ENCODE measurements at regions not wholly inside any gene's neighbourhood (a gene's known extent, or its start where the extent isn't known, plus 50 kb on each side); places are given as distances from the start of the nearest gene placed in this dataset.
A peak's percentile ranks its signal among the peaks of the same experiment; 100 is the strongest.

- no peak for DNase-seq (ENCODE audit: low read depth)
- no peak for TF ChIP-seq CTCF (conservative IDR thresholded peaks at IDR 0.05; ENCODE audit: control insufficient read depth, insufficient read depth, low read depth, low read length)
- no peak overlapping the region for H3K4me3 ChIP-seq (ENCODE audit: control insufficient read depth, low read depth, low read length)
Measured at GRCh38 chr10:24091256-24091655, 117.7 kb upstream of the KIAA1217 start.

- no peak overlapping the region for H3K4me3 ChIP-seq (ENCODE audit: control insufficient read depth, low read depth, low read length)
- DNase-seq (ENCODE audit: low read depth), result no peak
- TF ChIP-seq CTCF (conservative IDR thresholded peaks at IDR 0.05; ENCODE audit: control insufficient read depth, insufficient read depth, low read depth, low read length), result no peak
Measured at GRCh38 chr10:24096281-24096680, 112.7 kb upstream of the KIAA1217 start.

GRCh38 chr10:24097751-24098207 is 111.2 kb upstream of the KIAA1217 start:
- no peak for TF ChIP-seq CTCF (conservative IDR thresholded peaks at IDR 0.05; ENCODE audit: control insufficient read depth, insufficient read depth, low read depth, low read length)
- DNase-seq (ENCODE audit: low read depth), result no peak
- no peak overlapping the region for H3K4me3 ChIP-seq (ENCODE audit: control insufficient read depth, low read depth, low read length)

GRCh38 chr10:24104895-24105294 is 104.0 kb upstream of the KIAA1217 start:
- DNase-seq (ENCODE audit: low read depth), result no peak
- H3K4me3 ChIP-seq (ENCODE audit: control insufficient read depth, low read depth, low read length), result no peak overlapping the region
- TF ChIP-seq CTCF (conservative IDR thresholded peaks at IDR 0.05; ENCODE audit: control insufficient read depth, insufficient read depth, low read depth, low read length), result no peak

- no peak overlapping the region for H3K4me3 ChIP-seq (ENCODE audit: control insufficient read depth, low read depth, low read length)
- DNase-seq (ENCODE audit: low read depth), result no peak
- TF ChIP-seq CTCF (conservative IDR thresholded peaks at IDR 0.05; ENCODE audit: control insufficient read depth, insufficient read depth, low read depth, low read length), result no peak
Measured at GRCh38 chr10:24113901-24114300, 95.0 kb upstream of the KIAA1217 start.

GRCh38 chr10:24114556-24114955 is 94.4 kb upstream of the KIAA1217 start:
- no peak for DNase-seq (ENCODE audit: low read depth)
- TF ChIP-seq CTCF (conservative IDR thresholded peaks at IDR 0.05; ENCODE audit: control insufficient read depth, insufficient read depth, low read depth, low read length), result no peak
- no peak overlapping the region for H3K4me3 ChIP-seq (ENCODE audit: control insufficient read depth, low read depth, low read length)

- no peak for TF ChIP-seq CTCF (conservative IDR thresholded peaks at IDR 0.05; ENCODE audit: control insufficient read depth, insufficient read depth, low read depth, low read length)
- DNase-seq (ENCODE audit: low read depth), result peak; percentile 1
Measured at GRCh38 chr10:24115403-24115802, 93.5 kb upstream of the KIAA1217 start.

More at GRCh38 chr10:24115403-24115802, 93.5 kb upstream of the KIAA1217 start:
- H3K4me3 ChIP-seq (ENCODE audit: control insufficient read depth, low read depth, low read length), result no peak overlapping the region

All from fibroblast of mammary gland (primary cell).